Endothelial cell of umbilical vein (primary cell): ENCODE measurements at regions not wholly inside any gene's neighbourhood (a gene's known extent, or its start where the extent isn't known, plus 50 kb on each side); places are given as distances from the start of the nearest gene placed in this dataset.

ENCODE experiments used
- EZH2 ChIP-seq: IDR thresholded peaks from 2 replicates; pipeline ENCODE4 v1.6.1; 2012; ENCODE audit warnings: borderline replicate concordance, low read depth, mild to moderate bottlenecking, moderate library complexity, low read length, inconsistent platforms; ENCODE audit not compliant: severe bottlenecking
- FOS ChIP-seq: IDR thresholded peaks from 2 replicates; pipeline ENCODE4 v1.6.1; 2011; ENCODE audit warnings: mild to moderate bottlenecking, low read length, moderate library complexity, borderline replicate concordance; ENCODE audit not compliant: insufficient read depth
- POLR2A ChIP-seq: IDR thresholded peaks from 2 replicates; pipeline ENCODE4 v1.6.1; 2012; ENCODE audit warnings: low read depth, mild to moderate bottlenecking, control low read depth, low read length
- TF ChIP-seq, protein P1 (sequence below), 2 donors: IDR thresholded peaks; 1 replicate in 1 of 2; 2 replicates in 1 of 2; pipeline ENCODE4 v1.5.1; 2011; ENCODE audit warnings: low read length in 2 of 2, mild to moderate bottlenecking in 2 of 2, moderate library complexity in 2 of 2, control low read depth in 1 of 2, inconsistent platforms in 1 of 2, low read depth in 1 of 2; ENCODE audit not compliant: insufficient read depth in 1 of 2; ENCODE audit errors: extremely low read depth in 1 of 2
- TF ChIP-seq, protein P2 (sequence below): IDR thresholded peaks from 2 replicates; pipeline ENCODE4 v1.6.1; 2011; ENCODE audit not compliant: insufficient read depth, insufficient read length

DNA sequence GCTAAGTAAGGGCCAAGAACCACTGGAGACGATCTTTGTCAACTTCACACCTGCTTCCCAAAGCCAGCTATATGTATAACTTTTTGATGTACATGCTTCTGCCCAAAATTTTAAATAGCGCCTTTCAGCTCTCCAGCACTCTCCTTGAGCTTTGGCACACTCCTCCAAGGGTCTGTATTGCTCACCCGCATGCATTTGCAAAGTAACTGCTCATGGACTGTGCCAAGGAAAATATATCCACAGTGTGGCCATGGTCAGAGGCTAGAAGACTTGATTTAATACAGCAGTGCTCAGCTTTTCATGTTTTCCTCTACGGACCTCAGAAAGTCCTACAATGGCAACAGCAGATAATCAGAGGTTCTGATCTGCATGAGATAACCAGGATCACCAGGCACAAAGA is 550.1 kb downstream of the SOX6 start:
- TF ChIP-seq, protein P1, sequence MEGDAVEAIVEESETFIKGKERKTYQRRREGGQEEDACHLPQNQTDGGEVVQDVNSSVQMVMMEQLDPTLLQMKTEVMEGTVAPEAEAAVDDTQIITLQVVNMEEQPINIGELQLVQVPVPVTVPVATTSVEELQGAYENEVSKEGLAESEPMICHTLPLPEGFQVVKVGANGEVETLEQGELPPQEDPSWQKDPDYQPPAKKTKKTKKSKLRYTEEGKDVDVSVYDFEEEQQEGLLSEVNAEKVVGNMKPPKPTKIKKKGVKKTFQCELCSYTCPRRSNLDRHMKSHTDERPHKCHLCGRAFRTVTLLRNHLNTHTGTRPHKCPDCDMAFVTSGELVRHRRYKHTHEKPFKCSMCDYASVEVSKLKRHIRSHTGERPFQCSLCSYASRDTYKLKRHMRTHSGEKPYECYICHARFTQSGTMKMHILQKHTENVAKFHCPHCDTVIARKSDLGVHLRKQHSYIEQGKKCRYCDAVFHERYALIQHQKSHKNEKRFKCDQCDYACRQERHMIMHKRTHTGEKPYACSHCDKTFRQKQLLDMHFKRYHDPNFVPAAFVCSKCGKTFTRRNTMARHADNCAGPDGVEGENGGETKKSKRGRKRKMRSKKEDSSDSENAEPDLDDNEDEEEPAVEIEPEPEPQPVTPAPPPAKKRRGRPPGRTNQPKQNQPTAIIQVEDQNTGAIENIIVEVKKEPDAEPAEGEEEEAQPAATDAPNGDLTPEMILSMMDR (IDR thresholded peaks at IDR 0.05; ENCODE audit: extremely low read depth in 1 of 2, insufficient read depth in 1 of 2, low read depth in 1 of 2, low read length in 2 of 2) = no peak
- TF ChIP-seq EZH2 (no peak), POLR2A (no peak), FOS (no peak)
- TF ChIP-seq, protein P2, sequence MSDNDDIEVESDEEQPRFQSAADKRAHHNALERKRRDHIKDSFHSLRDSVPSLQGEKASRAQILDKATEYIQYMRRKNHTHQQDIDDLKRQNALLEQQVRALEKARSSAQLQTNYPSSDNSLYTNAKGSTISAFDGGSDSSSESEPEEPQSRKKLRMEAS = no peak
